Endothelial cell of umbilical vein (primary cell): ENCODE measurements at regions not wholly inside any gene's neighbourhood (a gene's known extent, or its start where the extent isn't known, plus 50 kb on each side); places are given as distances from the start of the nearest gene placed in this dataset.

Experiments used
- MYC ChIP-seq: IDR thresholded peaks from one replicate; pipeline ENCODE4 v1.6.1; 2011; ENCODE audit warnings: mild to moderate bottlenecking, low read depth, low read length
- POLR2A ChIP-seq: IDR thresholded peaks from 2 replicates; pipeline ENCODE4 v1.6.1; 2012; ENCODE audit warnings: low read depth, mild to moderate bottlenecking, control low read depth, low read length
- TF ChIP-seq, protein P1 (sequence below), 2 donors: IDR thresholded peaks; 1 replicate in 1 of 2; 2 replicates in 1 of 2; pipeline ENCODE4 v1.5.1; 2011; ENCODE audit warnings: low read length in 2 of 2, mild to moderate bottlenecking in 2 of 2, moderate library complexity in 2 of 2, control low read depth in 1 of 2, inconsistent platforms in 1 of 2, low read depth in 1 of 2; ENCODE audit not compliant: insufficient read depth in 1 of 2; ENCODE audit errors: extremely low read depth in 1 of 2

DNA sequence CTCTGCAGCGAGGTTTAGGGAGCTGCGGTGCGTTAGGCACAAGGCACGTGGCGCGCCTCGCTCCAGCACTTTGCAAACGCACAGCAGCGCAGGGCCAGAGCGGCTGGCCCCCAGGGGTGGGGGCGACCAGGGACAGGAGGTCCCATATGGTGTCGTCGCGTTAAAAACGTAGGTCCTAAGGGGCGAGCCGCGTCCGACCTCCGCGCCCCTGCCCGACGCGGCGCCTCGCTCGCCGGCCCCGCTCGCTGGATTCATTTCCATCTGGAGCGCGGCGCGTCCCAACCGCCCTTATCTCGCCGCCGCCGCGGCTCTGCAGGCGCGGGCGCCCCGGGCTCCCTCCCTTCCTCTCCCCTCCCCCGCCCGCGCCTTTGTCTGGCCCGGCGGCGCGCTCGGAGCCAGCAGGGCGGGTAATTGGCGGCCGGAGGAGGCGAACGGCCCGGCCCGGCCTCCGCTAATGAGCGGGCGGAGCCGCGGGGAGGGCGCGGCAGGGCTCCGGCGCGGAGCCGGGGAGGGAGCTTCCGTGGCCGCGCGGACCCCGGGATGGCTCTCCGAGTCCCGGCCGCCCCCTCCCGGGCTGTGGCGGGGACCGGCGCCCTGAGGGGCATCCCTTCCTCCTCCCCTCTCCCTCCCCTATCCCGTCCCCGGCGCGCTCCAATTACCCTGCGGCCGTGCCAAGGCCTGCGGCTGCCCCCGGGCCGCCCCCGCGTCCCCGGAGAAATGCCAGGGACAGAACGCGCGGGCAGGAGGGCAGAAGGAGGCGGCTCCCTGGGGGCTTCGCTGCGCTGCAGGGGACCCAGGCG lies 409.0 kb downstream of the BCOR start:
- TF ChIP-seq, protein P1, sequence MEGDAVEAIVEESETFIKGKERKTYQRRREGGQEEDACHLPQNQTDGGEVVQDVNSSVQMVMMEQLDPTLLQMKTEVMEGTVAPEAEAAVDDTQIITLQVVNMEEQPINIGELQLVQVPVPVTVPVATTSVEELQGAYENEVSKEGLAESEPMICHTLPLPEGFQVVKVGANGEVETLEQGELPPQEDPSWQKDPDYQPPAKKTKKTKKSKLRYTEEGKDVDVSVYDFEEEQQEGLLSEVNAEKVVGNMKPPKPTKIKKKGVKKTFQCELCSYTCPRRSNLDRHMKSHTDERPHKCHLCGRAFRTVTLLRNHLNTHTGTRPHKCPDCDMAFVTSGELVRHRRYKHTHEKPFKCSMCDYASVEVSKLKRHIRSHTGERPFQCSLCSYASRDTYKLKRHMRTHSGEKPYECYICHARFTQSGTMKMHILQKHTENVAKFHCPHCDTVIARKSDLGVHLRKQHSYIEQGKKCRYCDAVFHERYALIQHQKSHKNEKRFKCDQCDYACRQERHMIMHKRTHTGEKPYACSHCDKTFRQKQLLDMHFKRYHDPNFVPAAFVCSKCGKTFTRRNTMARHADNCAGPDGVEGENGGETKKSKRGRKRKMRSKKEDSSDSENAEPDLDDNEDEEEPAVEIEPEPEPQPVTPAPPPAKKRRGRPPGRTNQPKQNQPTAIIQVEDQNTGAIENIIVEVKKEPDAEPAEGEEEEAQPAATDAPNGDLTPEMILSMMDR (IDR thresholded peaks at IDR 0.05; ENCODE audit: extremely low read depth in 1 of 2, insufficient read depth in 1 of 2, low read depth in 1 of 2, low read length in 2 of 2): no peak
- TF ChIP-seq POLR2A (no peak), MYC (no peak)
